ENCODE measurements at regions not wholly inside any gene's neighbourhood (a gene's known extent, or its start where the extent isn't known, plus 50 kb on each side); places are given as distances from the start of the nearest gene placed in this dataset.
"Not testable (repeated sequence)": the region's sequence is repeated elsewhere in the genome, so short reads cannot be mapped to it uniquely, and the experiment has no call there.

DNA sequence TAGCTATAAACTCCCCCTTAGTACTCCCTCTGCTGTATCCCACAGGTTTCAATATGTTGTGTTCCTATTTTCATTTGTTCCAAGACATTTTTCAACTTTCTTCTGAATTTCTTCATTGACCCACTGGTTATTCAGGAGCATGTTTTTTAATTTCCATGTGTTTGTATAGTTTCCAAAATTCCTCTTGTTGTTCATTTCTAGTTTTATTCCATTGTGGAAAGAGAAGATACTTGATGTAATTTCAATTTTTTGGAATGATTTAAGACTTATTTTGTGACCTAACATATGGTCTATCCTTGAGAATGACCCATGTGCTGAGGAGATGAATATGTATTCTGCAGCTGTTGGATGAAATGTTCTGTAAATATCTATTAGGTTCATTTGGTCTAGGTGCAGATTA is 497.2 kb downstream of the BCKDHB start:
- DNase-seq = no peak
- intact Hi-C loops (cut with DNase I) = loop anchor here (10.0 kb wide), 2 partner anchors 269 to 1151 kb away; partner anchors contain the start of gene TENT5A
- no peak for ATAC-seq (ENCODE audit: poor library complexity)

DNA sequence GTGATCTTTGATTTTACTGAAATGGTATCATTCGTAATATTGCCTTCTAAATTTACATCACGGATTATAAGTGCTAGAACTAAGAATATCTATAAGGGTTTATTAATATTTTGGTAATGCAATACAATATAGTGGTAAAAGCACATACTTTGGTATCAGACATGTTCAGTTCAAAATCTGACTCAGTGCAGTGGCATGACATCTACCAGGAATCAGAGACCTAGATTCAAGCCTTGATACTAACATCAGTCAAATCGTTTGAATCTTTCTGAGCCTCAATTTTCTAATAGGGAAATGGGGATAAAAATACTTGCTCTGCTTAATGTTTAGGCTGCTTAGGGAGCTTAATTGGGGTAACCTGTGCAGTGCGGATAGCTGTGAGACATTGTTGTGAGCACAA is 488.0 kb downstream of the BCKDHB start:
- ATAC-seq (ENCODE audit: poor library complexity) = no peak
- no peak for DNase-seq
- intact Hi-C loops (cut with DNase I) = no loop called here

DNA sequence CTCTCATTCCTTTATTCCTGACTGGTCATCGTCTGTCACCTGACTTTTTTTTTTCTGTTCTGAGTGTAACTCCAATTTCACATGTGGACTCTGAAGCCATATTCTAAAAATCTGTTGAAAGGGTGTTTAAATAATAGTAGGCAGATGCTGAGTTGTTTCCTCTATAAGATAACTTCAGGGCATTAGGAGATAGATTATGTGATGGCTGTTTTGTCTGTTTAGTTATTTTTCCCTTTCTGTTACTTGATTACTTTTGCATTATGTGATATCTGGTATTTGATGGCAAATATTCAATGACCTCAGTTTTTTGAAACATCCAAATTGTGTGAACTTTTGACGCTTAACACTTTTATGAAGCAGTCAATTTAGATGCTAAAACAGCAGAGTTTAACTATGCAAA is 486.0 kb downstream of the BCKDHB start:
- ATAC-seq (ENCODE audit: poor library complexity) (no peak), DNase-seq (no peak)
- intact Hi-C loops (cut with DNase I) = no loop called here

DNA sequence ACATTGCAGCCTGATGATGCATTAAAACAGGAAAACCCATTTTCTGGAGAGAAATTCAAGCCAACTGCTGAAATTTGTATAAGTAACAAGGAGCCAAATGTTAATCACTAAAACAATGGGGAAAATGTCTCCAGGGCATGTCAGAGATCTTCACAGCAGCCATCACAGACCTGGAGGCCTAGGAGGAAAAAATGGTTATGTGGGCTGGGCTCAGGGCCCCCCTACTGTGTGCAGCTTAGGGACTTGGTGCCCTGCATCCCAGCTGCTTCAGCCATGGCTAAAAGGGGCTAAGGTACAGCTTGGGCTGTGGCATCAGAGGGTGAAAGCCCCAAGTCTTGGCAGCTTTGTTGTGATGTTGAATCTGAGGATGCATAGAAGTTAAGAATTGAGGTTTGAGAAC is 479.8 kb downstream of the BCKDHB start:
- intact Hi-C loops (cut with DNase I) = no loop called here
- ATAC-seq (ENCODE audit: poor library complexity) = no peak

DNA sequence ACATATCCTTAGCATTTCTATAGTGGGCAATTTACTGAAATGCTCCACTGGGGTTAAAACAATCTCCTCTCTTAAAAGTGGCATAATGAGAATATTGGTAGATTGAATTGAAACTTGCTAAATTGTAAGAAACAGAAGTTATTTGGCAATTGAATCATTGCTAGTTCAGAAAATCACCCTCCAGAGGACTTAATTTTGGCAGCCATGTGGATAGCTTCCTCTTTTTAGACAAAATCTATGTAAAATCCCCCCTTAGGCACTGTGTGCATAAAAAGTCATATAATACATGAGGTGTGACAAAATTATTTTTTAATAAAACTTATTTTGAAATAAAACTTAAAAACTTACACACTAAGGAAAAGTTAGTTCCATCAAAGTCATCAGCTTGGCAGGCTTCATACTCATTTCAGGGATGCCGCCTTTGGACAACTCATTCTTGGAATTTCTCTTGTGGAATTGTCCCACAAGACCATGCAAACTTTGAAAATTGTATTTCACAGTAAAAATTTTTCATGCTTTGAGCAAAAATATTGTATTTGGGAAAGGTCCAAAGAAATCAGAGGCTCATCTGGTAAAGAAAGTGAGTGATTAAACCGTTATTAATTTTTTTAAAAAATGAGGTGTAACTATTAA is 473.0 kb downstream of the BCKDHB start:
- intact Hi-C loops (cut with DNase I) = no loop called here
- no peak for ATAC-seq (ENCODE audit: poor library complexity)
- DNase-seq = no peak

More for the DNA sequence above, 479.8 kb downstream of the BCKDHB start:
- DNase-seq = no peak

DNA sequence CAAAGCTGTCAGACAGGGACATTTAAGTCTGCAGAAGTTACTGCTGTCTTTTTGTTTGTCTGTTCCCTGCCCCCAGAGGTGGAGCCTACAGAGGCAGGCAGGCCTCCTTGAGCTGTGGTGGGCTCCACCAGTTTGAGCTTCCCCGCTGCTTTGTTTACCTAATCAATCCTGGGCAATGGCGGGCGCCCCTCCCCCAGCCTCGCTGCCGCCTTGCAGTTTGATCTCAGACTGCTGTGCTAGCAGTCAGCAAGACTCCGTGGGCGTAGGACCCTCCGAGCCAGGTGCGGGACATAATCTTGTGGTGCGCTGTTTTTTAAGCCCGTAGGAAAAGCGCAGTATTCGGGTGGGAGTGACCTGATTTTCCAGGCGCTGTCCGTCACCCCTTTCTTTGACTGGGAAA is 466.8 kb downstream of the BCKDHB start:
- intact Hi-C loops (cut with DNase I); DNase-seq; ATAC-seq (ENCODE audit: poor library complexity): not testable (repeated sequence)

DNA sequence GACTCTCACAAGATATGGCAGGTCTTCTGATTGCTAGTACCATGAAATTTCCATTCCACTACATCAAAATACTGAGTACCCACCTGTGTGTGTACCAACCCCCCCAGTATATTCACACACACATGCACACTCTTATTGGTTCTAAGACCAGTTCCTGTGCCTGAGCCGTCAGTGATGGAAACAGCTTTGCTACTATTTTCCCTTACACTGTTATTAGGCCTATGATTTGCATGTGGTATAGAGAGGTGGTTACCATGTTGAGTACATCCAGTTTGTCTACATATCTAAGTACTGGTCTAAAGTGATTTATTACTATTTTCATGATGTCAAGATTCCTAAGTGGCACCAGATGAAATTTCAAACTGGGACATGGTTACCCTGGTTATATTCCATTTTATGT is 459.9 kb downstream of the BCKDHB start:
- intact Hi-C loops (cut with DNase I) = no loop called here
- no peak for ATAC-seq (ENCODE audit: poor library complexity)
- no peak for DNase-seq

DNA sequence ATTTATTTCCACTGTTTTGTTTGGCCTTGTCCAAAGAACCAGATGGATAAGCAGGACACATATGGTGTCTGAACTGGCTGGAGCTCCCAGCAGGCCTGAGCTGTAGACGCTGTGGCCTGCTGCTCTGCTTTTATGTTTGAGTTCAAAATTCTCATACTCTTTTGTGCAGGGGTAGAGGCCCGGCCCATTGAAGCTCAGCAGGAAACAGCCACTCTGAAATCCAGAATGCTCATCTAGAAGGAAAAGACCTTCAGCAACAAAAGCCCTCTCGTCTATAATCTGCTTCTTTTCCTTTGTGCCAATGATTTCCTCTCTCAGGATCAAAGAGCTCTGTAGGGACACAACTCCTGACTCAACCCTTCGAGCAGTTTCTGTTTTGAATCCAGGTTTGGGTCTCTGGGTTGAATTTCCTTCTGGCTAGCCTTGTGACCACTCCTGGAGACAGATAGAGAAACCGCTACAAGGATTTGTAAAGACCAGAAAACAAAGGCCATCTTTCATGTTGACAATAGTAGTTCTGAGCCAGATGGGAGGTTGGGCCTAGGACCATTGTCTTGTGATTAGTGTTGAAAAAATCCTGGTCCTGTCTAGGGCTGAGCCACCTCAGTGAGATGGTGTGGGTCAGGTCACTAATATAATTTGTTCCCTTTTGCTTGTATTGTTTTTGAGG is 446.7 kb downstream of the BCKDHB start:
- intact Hi-C loops (cut with DNase I) = no loop called here
- DNase-seq (no peak), ATAC-seq (ENCODE audit: poor library complexity) (peak; percentile 53)

DNA sequence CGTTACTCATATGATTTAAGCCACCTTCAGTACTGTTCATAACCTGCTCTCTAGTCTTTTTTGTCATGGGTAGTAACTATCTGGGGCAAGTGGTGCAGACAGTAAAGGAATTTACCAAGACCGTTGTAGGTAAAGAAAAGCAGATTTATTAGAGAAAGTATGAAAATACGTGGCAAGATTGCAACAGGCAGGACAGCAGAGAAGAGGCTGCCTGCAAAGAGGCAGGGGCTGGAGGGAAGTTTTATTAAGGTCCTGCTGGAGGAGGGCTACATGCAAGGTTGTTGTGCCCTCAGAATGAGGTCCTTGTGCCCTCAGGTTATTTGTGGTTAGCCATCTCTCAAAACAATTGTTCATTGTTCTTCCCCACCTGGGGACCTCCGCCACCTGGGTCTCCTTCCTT is 444.3 kb downstream of the BCKDHB start:
- ATAC-seq (ENCODE audit: poor library complexity) (no peak), DNase-seq (no peak)
- intact Hi-C loops (cut with DNase I) = no loop called here

DNA sequence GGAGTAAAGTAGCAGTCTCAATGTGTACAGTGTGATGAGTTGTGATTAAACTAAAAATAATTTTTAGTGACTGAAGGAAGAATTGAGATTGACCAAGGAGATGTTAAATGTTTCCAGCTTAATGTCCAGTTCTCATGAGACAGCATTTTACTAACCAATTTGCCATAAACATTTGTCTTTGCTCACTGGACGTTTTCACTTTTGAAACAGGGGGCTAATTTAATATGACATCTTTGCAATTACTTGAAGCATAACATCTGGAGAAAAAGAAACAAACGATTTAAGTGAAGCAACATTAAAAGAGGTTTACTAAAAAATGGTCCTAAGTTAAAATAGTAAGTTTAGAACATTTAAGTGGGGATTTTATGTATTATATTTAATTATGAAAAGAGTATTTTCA is 443.8 kb downstream of the BCKDHB start:
- intact Hi-C loops (cut with DNase I) = no loop called here
- no peak for ATAC-seq (ENCODE audit: poor library complexity)
- no peak for DNase-seq

DNA sequence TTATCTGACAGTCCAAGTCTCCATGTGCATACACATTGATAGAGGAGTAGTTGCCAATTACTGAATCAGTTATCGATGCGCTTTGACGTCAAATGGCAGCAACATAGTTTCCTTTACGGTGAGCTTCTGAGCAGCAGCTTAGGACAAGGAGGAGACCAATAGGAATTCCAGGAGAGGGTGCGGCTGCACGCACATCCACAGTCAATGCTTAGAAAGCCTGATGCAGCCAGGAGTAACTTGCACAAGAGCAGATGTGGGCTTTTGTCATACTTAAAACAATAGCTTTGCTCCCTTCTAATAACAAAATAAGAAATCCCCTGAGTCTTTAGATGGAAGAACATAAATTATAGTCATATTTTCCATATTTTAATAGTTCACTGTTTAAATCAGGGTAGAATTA is 442.1 kb downstream of the BCKDHB start:
- ATAC-seq (ENCODE audit: poor library complexity) (no peak), DNase-seq (no peak)
- intact Hi-C loops (cut with DNase I) = no loop called here

DNA sequence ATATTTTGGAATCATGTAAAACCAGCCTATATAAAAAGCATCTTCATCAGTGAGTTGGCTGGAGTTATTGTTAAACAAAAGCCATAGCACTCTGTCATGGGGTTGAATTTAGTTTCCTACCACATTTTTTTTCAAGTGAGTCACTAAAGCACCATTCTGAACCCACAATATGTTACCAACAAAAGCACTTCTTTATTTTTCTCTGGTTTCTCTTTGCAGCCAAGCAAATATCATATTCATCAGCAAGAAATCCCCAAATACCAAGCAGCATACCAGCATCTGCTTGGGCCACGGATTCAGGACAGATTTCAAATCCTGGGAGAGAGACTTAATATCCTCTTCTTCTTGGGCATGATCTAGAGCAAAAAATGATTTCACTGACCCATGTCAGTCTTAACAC is 441.4 kb downstream of the BCKDHB start:
- intact Hi-C loops (cut with DNase I) = no loop called here
- no peak for DNase-seq
- ATAC-seq (ENCODE audit: poor library complexity) = no peak

DNA sequence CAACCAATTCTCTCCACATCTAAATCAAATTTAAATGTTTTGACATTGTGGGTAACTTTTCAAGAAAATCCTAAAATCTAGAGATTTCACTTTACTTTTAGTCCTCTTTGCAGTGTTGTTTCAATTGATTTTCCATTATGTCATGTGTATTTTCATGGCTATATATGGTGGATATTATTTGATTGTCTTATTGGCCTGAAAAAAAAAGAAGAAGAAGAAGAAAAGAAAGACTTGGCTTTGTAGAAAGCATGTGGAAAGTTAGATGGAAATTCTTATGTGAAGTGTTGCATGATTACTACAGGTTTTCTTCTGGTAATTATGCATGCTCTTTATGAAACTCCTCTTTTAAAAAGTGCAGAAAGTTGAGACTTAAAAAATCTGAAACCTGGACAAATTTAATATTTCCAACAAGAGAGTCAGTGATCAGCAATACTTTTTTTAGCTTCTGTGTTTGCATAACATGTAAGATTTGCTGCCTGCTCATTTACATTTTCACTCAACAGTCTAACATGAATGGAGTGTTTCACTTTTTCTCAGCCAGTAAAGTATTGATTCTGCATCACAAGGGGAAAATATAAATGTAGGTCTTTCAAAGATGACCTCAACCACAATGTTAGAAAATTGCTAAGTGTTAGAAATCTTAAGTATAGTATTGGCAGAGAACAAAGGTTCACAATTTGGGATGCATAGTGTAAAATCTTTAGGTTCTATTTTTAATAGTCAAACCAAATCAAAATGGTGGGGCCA is 438.7 kb downstream of the BCKDHB start:
- ATAC-seq (ENCODE audit: poor library complexity) (no peak), DNase-seq (no peak)
- intact Hi-C loops (cut with DNase I) = no loop called here

DNA sequence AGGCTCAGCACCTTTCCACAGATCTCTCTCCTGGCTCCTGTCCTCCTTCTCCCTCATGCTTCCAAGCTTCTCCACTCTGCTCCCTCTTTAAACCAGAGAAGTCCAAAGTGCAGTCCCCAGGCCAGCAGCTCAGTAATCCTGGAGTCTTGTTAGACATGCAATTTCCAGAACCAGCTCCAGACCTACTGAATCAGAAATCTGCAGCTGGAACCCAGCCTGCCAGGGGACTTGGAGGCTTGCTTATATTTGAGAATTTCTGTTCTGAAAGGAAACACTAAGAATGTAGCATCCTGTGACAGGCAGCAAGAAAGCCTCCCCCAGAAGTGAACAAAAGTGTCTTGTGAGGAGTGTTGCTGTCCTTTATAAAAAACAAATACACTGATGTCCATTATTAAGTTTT is 438.1 kb downstream of the BCKDHB start:
- ATAC-seq (ENCODE audit: poor library complexity) (no peak), DNase-seq (no peak)
- intact Hi-C loops (cut with DNase I) = no loop called here

DNA sequence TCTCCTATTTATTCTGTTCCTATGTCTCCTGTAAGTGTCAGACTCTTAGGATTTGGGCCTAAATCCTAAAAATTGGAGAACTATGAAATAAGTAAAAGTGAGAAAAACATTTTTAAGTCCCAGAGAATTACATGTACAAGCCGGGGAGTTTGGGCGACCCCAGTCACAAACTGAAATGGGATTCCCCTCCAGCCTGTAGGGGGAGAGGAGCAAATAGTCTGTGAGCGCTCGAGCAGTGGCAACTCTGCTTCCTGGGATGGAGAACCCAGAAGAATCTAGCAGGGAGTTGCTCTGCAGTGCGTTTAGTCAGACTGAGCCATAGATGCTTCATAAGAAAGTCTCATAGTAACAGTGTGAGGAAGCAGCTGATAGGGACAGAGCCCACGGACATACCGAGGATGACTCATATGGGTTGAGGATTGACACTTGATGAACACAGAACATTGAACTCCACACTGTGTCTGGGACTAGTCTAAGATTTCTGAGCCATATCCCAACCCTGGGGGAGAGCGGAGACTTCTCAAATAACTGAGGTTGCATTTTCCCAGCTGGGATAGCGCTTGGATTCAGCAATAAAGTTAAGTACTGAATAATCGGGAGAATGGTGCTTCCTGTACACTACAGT is 437.2 kb downstream of the BCKDHB start:
- ATAC-seq (ENCODE audit: poor library complexity) (no peak), DNase-seq (no peak)

DNA sequence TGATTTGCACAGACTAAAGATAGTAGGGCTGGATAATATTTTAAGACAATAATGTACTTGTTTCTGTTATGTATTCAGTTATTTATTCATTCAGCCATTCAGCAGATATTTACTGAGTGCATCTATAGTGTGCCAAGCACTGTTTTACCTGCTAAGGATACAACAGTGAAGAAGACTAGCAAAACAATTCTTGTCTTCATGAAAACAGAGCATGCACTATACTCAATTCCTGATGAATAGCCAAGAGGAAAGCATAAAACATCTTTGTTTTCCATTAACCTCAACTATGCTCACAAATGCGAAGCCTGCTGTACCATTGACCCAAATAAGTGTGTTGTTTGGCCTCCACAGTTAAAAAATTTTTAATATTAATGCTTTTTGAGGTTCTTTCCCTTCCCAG is 436.7 kb downstream of the BCKDHB start:
- no peak for ATAC-seq (ENCODE audit: poor library complexity)
- intact Hi-C loops (cut with DNase I) = no loop called here

More for the DNA sequence above, 437.2 kb downstream of the BCKDHB start:
- intact Hi-C loops (cut with DNase I) = no loop called here

DNA sequence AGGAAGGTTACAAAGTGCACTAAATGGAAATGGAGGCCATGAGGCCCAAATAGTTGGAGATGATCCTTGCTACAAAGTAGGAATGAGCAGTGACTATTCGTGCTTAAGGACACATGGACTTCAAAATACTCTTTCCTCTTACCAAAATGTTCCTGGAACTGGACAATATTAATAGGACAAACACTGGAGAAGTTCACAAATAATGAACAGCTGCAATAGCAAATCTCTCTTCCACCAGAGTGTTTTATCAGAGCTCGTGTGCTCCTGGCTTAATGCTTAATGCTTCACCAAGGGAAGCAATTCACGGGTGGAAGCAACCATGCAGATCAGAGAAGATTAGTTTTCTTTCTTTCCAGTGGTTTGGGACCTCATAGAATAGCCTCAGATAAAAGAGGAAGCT is 435.4 kb downstream of the BCKDHB start:
- intact Hi-C loops (cut with DNase I) = no loop called here
- no peak for ATAC-seq (ENCODE audit: poor library complexity)

More for the DNA sequence above, 436.7 kb downstream of the BCKDHB start:
- DNase-seq = no peak

DNA sequence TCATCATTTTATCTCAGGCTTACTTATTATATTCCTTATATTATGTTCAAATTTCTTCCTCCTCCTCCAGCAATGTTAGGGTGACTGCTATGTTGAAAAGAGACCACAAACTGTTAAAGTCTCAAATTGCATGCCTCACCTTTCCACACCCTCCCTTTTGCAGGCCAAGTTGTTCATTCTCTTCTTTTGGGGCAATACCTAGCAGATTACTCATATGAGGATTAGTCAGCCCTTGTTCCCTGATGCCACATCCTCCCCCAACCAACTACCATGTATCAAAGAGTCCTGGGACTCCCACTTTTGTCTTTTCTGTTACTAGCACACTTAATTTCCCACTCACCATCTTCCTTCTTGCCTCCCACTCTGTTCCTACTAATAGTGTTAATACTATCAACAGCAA is 434.7 kb downstream of the BCKDHB start:
- intact Hi-C loops (cut with DNase I) = no loop called here
- DNase-seq (no peak), ATAC-seq (ENCODE audit: poor library complexity) (no peak)

More for the DNA sequence above, 435.4 kb downstream of the BCKDHB start:
- DNase-seq = no peak

DNA sequence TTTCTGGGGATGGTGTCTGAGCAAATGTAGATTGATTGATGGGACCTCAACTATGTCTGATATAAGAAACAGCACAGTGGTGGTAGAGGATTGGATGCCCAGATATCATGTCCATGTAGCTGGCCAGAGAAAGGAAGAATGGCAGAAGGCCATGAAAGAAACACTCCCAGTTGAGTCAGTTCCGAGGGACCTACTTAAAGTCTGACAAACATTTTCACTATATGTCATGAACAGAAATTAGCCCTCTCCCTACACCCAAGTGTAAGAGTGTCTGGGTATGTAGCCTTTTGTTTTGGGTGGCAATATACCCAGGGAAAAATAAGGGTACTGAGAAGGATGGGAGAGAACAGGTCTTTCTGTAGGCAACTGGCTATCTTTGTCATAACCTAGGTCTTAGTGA is 434.2 kb downstream of the BCKDHB start:
- ATAC-seq (ENCODE audit: poor library complexity) (no peak), DNase-seq (no peak)
- intact Hi-C loops (cut with DNase I) = no loop called here
